K562 (cell line): ENCODE measurements at regions not wholly inside any gene's neighbourhood (a gene's known extent, or its start where the extent isn't known, plus 50 kb on each side); places are given as distances from the start of the nearest gene placed in this dataset.

Experiments
- ATF3 ChIP-seq, 2 experiments: fragments of 450-650 bp in 1 of 2; sonication (generic) in 1 of 2; formaldehyde crosslinking in 1 of 2; IDR thresholded peaks in 1 of 2; conservative IDR thresholded peaks in 1 of 2; 2 replicates each; pipeline versions ENCODE4 v1.6.1 to v1.8.1; 2016 to 2023; ENCODE audit warnings: mild to moderate bottlenecking in 2 of 2, moderate library complexity in 2 of 2, inconsistent platforms in 1 of 2, missing genetic modification reagents in 1 of 2
- ATF7 ChIP-seq: fragments of 450-650 bp; IDR thresholded peaks from 2 replicates; pipeline ENCODE4 v1.7.1; 2014; ENCODE audit warnings: mild to moderate bottlenecking, moderate library complexity
- CBX2 ChIP-seq: fragments of 200-600 bp; sonication (generic); IDR thresholded peaks from one replicate; pipeline ENCODE4 v1.6.1; 2012; ENCODE audit warnings: mild to moderate bottlenecking, low read length, inconsistent platforms; ENCODE audit not compliant: insufficient read depth, poor library complexity, severe bottlenecking
- CC2D1A ChIP-seq: fragments of 450-650 bp; IDR thresholded peaks from 2 replicates; pipeline ENCODE4 v1.6.1; 2017; ENCODE audit warnings: mild to moderate bottlenecking
- DNMT1 ChIP-seq: fragments of 450-650 bp; IDR thresholded peaks from 2 replicates; pipeline ENCODE4 v1.6.1; 2016; ENCODE audit warnings: antibody characterized with exemption, mild to moderate bottlenecking
- HDAC8 ChIP-seq: fragments of 450-650 bp; IDR thresholded peaks from 2 replicates; pipeline ENCODE4 v1.6.1; 2016; ENCODE audit warnings: mild to moderate bottlenecking, missing genetic modification characterization, moderate library complexity, missing compliant biosample characterization
- RBM17 ChIP-seq: fragments of 200-400 bp; formaldehyde crosslinking; IDR thresholded peaks from 2 replicates; pipeline ENCODE4 v1.6.1; 2017; ENCODE audit warnings: low read depth, mild to moderate bottlenecking, low read length, borderline replicate concordance
- TAL1 ChIP-seq: fragments of 450-650 bp; IDR thresholded peaks from 2 replicates; pipeline ENCODE4 v1.6.1; 2016; ENCODE audit warnings: mild to moderate bottlenecking
- ZBTB1 ChIP-seq: sonication (generic); formaldehyde crosslinking; IDR thresholded peaks from 2 replicates; pipeline ENCODE4 v1.8.1; 2023; ENCODE audit warnings: missing genetic modification reagents, low read depth, mild to moderate bottlenecking, borderline replicate concordance
- ZNF124 ChIP-seq: sonication (generic); formaldehyde crosslinking; IDR thresholded peaks from 2 replicates; pipeline ENCODE4 v1.8.1; 2022; ENCODE audit warnings: missing genetic modification reagents
- ZNF518B ChIP-seq: fragments of 250-450 bp; sonication (Bioruptor Pico); IDR thresholded peaks from 2 replicates; pipeline ENCODE4 v1.5.0; 2021; ENCODE audit warnings: mild to moderate bottlenecking, moderate library complexity
- ZNF707 ChIP-seq: fragments of 250-450 bp; sonication (Bioruptor Pico); conservative IDR thresholded peaks from 2 replicates; pipeline ENCODE4 v1.8.0; 2022; ENCODE audit warnings: inconsistent platforms, mild to moderate bottlenecking, moderate library complexity
- TF ChIP-seq, protein P1 (sequence below), 2 experiments: IDR thresholded peaks; 2 replicates each; pipeline ENCODE4 v1.6.1; 2012; ENCODE audit warnings: improper control_type of control experiment in 2 of 2, low read depth in 2 of 2, low read length in 2 of 2, borderline replicate concordance in 1 of 2

GRCh38 chr2:172299741-172300140, 127.6 kb upstream of the ITGA6 start (continued):
- TF ChIP-seq ATF3 (IDR thresholded peaks at IDR 0.05) (no peak), ATF3 (CRISPR knock-in tag; conservative IDR thresholded peaks at IDR 0.05) (no peak), DNMT1 (no peak), CC2D1A (no peak), ZNF124 (CRISPR knock-in tag) (no peak), ZNF518B (CRISPR knock-in tag) (no peak), RBM17 (no peak), HDAC8 (tag) (no peak), TAL1 (no peak), ATF7 (no peak), ZBTB1 (CRISPR knock-in tag) (no peak), CBX2 (no peak), ZNF707 (CRISPR knock-in tag) (no peak)
- TF ChIP-seq, protein P1, sequence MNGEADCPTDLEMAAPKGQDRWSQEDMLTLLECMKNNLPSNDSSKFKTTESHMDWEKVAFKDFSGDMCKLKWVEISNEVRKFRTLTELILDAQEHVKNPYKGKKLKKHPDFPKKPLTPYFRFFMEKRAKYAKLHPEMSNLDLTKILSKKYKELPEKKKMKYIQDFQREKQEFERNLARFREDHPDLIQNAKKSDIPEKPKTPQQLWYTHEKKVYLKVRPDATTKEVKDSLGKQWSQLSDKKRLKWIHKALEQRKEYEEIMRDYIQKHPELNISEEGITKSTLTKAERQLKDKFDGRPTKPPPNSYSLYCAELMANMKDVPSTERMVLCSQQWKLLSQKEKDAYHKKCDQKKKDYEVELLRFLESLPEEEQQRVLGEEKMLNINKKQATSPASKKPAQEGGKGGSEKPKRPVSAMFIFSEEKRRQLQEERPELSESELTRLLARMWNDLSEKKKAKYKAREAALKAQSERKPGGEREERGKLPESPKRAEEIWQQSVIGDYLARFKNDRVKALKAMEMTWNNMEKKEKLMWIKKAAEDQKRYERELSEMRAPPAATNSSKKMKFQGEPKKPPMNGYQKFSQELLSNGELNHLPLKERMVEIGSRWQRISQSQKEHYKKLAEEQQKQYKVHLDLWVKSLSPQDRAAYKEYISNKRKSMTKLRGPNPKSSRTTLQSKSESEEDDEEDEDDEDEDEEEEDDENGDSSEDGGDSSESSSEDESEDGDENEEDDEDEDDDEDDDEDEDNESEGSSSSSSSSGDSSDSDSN (IDR thresholded peaks at IDR 0.05; ENCODE audit: borderline replicate concordance in 1 of 2, low read depth in 2 of 2, low read length in 2 of 2) = no peak
